ENCODE measurements at regions not wholly inside any gene's neighbourhood (a gene's known extent, or its start where the extent isn't known, plus 50 kb on each side); places are given as distances from the start of the nearest gene placed in this dataset.

- peak; percentile 29 for DNase-seq (ENCODE audit: low spot score)
- no peak overlapping the region for H2AK5ac ChIP-seq (ENCODE audit: low read depth, low read length)
- no peak overlapping the region for H2BK120ac ChIP-seq (ENCODE audit: low read depth, low read length)
- no peak overlapping the region for H3K27ac ChIP-seq (replicated peaks; ENCODE audit: low read length)
- H3K79me1 ChIP-seq (ENCODE audit: low read depth, low read length): peaks cover 2% of the 10 kb centered on the region
- H4K91ac ChIP-seq (ENCODE audit: low read depth, low read length, poor library complexity): no peak overlapping the region
- no peak overlapping the region for H2BK12ac ChIP-seq (ENCODE audit: low read length)
- no peak overlapping the region for H3K14ac ChIP-seq (ENCODE audit: low read length)
- H3K23ac ChIP-seq (ENCODE audit: low read depth, low read length, poor library complexity): no peak overlapping the region
- no peak overlapping the region for H3K4me2 ChIP-seq (ENCODE audit: insufficient read depth, low read length, poor library complexity, severe bottlenecking)
- no peaks in the 10 kb centered on the region for H3K36me3 ChIP-seq (replicated peaks in 1 of 2; ENCODE audit: control insufficient read depth in 2 of 2, insufficient read depth in 2 of 2, low read length in 2 of 2)
- H3K4me3 ChIP-seq (ENCODE audit: low read length in 2 of 2): no peak overlapping the region
- no peak overlapping the region for H3K18ac ChIP-seq (ENCODE audit: low read length)
- H3K9me3 ChIP-seq (replicated peaks in 1 of 2; ENCODE audit: control insufficient read depth in 2 of 2, insufficient read depth in 1 of 2, low read depth in 1 of 2, low read length in 2 of 2): no peaks in the 10 kb centered on the region
- WGBS, 2 donors (ENCODE audit: extremely low coverage in 2 of 2, insufficient read length in 2 of 2, insufficient replicate concordance in 1 of 2): no CpG with 5 or more reads among the region's 4 CpGs
- H4K8ac ChIP-seq (ENCODE audit: low read depth, low read length): no peak overlapping the region
- H3K27me3 ChIP-seq (ENCODE audit: control insufficient read depth in 3 of 3, insufficient read depth in 3 of 3, low read depth in 1 of 3, low read length in 3 of 3): no peaks in the 10 kb centered on the region
- H3K4ac ChIP-seq (ENCODE audit: low read length): no peak overlapping the region
- no peak overlapping the region for H3K9ac ChIP-seq (ENCODE audit: low read depth, low read length, poor library complexity)
- no peak overlapping the region for H2BK5ac ChIP-seq (ENCODE audit: low read length)
- no peak overlapping the region for H2BK15ac ChIP-seq (ENCODE audit: low read length)
- H2AFZ ChIP-seq (ENCODE audit: low read length): no peak overlapping the region
- H3K4me1 ChIP-seq (ENCODE audit: control insufficient read depth in 2 of 2, insufficient read depth in 1 of 2, low read depth in 1 of 2, low read length in 2 of 2): peaks cover 7 to 37% of the 10 kb centered on the region in 2 donors
Measured at GRCh38 chr5:58071566-58071965, 388.3 kb downstream of the PLK2 start.

DNA sequence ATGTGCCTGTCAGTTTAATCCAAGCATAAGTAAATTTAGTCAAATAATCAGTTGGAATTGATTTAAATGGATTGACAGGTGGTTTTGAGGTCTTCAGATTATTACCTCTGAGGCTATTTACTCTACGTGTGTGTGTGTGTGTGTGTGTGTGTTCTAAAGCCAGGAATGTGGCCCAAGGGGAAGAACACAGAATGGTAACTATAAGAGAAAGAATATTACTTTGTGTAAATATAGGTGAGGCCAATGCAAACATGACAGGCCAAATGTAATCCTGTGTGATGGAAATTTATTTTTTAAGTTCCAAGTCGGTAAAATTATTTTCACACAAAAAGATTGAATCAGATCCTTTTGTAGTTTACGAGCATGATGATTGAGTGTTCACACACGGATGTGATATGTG is 390.0 kb downstream of the PLK2 start:
- peaks cover 7 to 37% of the 10 kb centered on the region in 2 donors for H3K4me1 ChIP-seq (ENCODE audit: control insufficient read depth in 2 of 2, insufficient read depth in 1 of 2, low read depth in 1 of 2, low read length in 2 of 2)

GRCh38 chr5:58069016-58069705 is 390.7 kb downstream of the PLK2 start:
- peak overlapping the region; percentile 17 for H2BK12ac ChIP-seq (ENCODE audit: low read length)
- peak overlapping the region; percentile 32 for H3K14ac ChIP-seq (ENCODE audit: low read length)
- H3K23ac ChIP-seq (ENCODE audit: low read depth, low read length, poor library complexity): peak overlapping the region; percentile 59
- no peak overlapping the region for H3K4me2 ChIP-seq (ENCODE audit: insufficient read depth, low read length, poor library complexity, severe bottlenecking)
- no peak overlapping the region for H2BK5ac ChIP-seq (ENCODE audit: low read length)
- H3K79me1 ChIP-seq (ENCODE audit: low read depth, low read length): peaks cover 2% of the 10 kb centered on the region
- H3K18ac ChIP-seq (ENCODE audit: low read length): peak overlapping the region; percentile 79
- H3K27ac ChIP-seq (replicated peaks; ENCODE audit: low read length): no peak overlapping the region
- no peak overlapping the region for H2BK120ac ChIP-seq (ENCODE audit: low read depth, low read length)
- no peak overlapping the region for H3K4ac ChIP-seq (ENCODE audit: low read length)
- H3K9me3 ChIP-seq (replicated peaks in 1 of 2; ENCODE audit: control insufficient read depth in 2 of 2, insufficient read depth in 1 of 2, low read depth in 1 of 2, low read length in 2 of 2): no peaks in the 10 kb centered on the region
- H2AFZ ChIP-seq (ENCODE audit: low read length): no peak overlapping the region
- H3K4me3 ChIP-seq (ENCODE audit: low read length in 2 of 2): no peak overlapping the region
- H3K36me3 ChIP-seq (replicated peaks in 1 of 2; ENCODE audit: control insufficient read depth in 2 of 2, insufficient read depth in 2 of 2, low read length in 2 of 2): no peaks in the 10 kb centered on the region
- no peaks in the 10 kb centered on the region for H3K27me3 ChIP-seq (ENCODE audit: control insufficient read depth in 3 of 3, insufficient read depth in 3 of 3, low read depth in 1 of 3, low read length in 3 of 3)
- no peak overlapping the region for H4K8ac ChIP-seq (ENCODE audit: low read depth, low read length)
- H4K91ac ChIP-seq (ENCODE audit: low read depth, low read length, poor library complexity): no peak overlapping the region
- no peak overlapping the region for H2AK5ac ChIP-seq (ENCODE audit: low read depth, low read length)
- no peak overlapping the region for H3K9ac ChIP-seq (ENCODE audit: low read depth, low read length, poor library complexity)
- no peak for DNase-seq (ENCODE audit: low spot score)
- H2BK15ac ChIP-seq (ENCODE audit: low read length): no peak overlapping the region
- no CpG with 5 or more reads among the region's 31 CpGs for WGBS, 2 donors (ENCODE audit: extremely low coverage in 2 of 2, insufficient read length in 2 of 2, insufficient replicate concordance in 1 of 2)
- peaks cover 7 to 32% of the 10 kb centered on the region in 2 donors for H3K4me1 ChIP-seq (ENCODE audit: control insufficient read depth in 2 of 2, insufficient read depth in 1 of 2, low read depth in 1 of 2, low read length in 2 of 2)

More for the DNA sequence above, 390.0 kb downstream of the PLK2 start:
- no CpG with 5 or more reads among the region's 4 CpGs for WGBS, 2 donors (ENCODE audit: extremely low coverage in 2 of 2, insufficient read length in 2 of 2, insufficient replicate concordance in 1 of 2)
- no peak overlapping the region for H4K91ac ChIP-seq (ENCODE audit: low read depth, low read length, poor library complexity)
- no peak overlapping the region for H2BK120ac ChIP-seq (ENCODE audit: low read depth, low read length)
- no peak overlapping the region for H3K4me2 ChIP-seq (ENCODE audit: insufficient read depth, low read length, poor library complexity, severe bottlenecking)
- peaks cover 2% of the 10 kb centered on the region for H3K79me1 ChIP-seq (ENCODE audit: low read depth, low read length)
- no peak overlapping the region for H2BK15ac ChIP-seq (ENCODE audit: low read length)
- H2BK12ac ChIP-seq (ENCODE audit: low read length): no peak overlapping the region
- no peaks in the 10 kb centered on the region for H3K27me3 ChIP-seq (ENCODE audit: control insufficient read depth in 3 of 3, insufficient read depth in 3 of 3, low read depth in 1 of 3, low read length in 3 of 3)
- DNase-seq (ENCODE audit: low spot score): no peak
- no peak overlapping the region for H3K4me3 ChIP-seq (ENCODE audit: low read length in 2 of 2)
- no peak overlapping the region for H3K23ac ChIP-seq (ENCODE audit: low read depth, low read length, poor library complexity)
- H3K18ac ChIP-seq (ENCODE audit: low read length): no peak overlapping the region
- H3K9me3 ChIP-seq (replicated peaks in 1 of 2; ENCODE audit: control insufficient read depth in 2 of 2, insufficient read depth in 1 of 2, low read depth in 1 of 2, low read length in 2 of 2): no peaks in the 10 kb centered on the region
- no peak overlapping the region for H2BK5ac ChIP-seq (ENCODE audit: low read length)
- H4K8ac ChIP-seq (ENCODE audit: low read depth, low read length): no peak overlapping the region
- H3K36me3 ChIP-seq (replicated peaks in 1 of 2; ENCODE audit: control insufficient read depth in 2 of 2, insufficient read depth in 2 of 2, low read length in 2 of 2): no peaks in the 10 kb centered on the region
- H2AFZ ChIP-seq (ENCODE audit: low read length): no peak overlapping the region
- no peak overlapping the region for H3K14ac ChIP-seq (ENCODE audit: low read length)
- H2AK5ac ChIP-seq (ENCODE audit: low read depth, low read length): no peak overlapping the region
- H3K9ac ChIP-seq (ENCODE audit: low read depth, low read length, poor library complexity): no peak overlapping the region
- H3K4ac ChIP-seq (ENCODE audit: low read length): no peak overlapping the region
- H3K27ac ChIP-seq (replicated peaks; ENCODE audit: low read length): no peak overlapping the region

GRCh38 chr5:58066557-58066956 is 393.3 kb downstream of the PLK2 start:
- Histone ChIP-seq H3K4ac (ENCODE audit: low read length) (no peak overlapping the region), H2AFZ (ENCODE audit: low read length) (peak overlapping the region; percentile 38), H4K91ac (ENCODE audit: low read depth, low read length, poor library complexity) (no peak overlapping the region), H2AK5ac (ENCODE audit: low read depth, low read length) (no peak overlapping the region), H3K27me3 (ENCODE audit: control insufficient read depth in 3 of 3, insufficient read depth in 3 of 3, low read depth in 1 of 3, low read length in 3 of 3) (no peaks in the 10 kb centered on the region), H3K9me3 (replicated peaks in 1 of 2; ENCODE audit: control insufficient read depth in 2 of 2, insufficient read depth in 1 of 2, low read depth in 1 of 2, low read length in 2 of 2) (no peaks in the 10 kb centered on the region), H3K4me1 (ENCODE audit: control insufficient read depth in 2 of 2, insufficient read depth in 1 of 2, low read depth in 1 of 2, low read length in 2 of 2) (peaks cover 0 to 11% of the 10 kb centered on the region in 2 donors), H2BK12ac (ENCODE audit: low read length) (no peak overlapping the region), H3K9ac (ENCODE audit: low read depth, low read length, poor library complexity) (no peak overlapping the region), H4K8ac (ENCODE audit: low read depth, low read length) (no peak overlapping the region), H3K14ac (ENCODE audit: low read length) (no peak overlapping the region), H3K79me1 (ENCODE audit: low read depth, low read length) (peaks cover 2% of the 10 kb centered on the region), H3K4me2 (ENCODE audit: insufficient read depth, low read length, poor library complexity, severe bottlenecking) (no peak overlapping the region), H3K4me3 (ENCODE audit: low read length in 2 of 2) (no peak overlapping the region), H3K36me3 (replicated peaks in 1 of 2; ENCODE audit: control insufficient read depth in 2 of 2, insufficient read depth in 2 of 2, low read length in 2 of 2) (no peaks in the 10 kb centered on the region), H2BK15ac (ENCODE audit: low read length) (no peak overlapping the region), H3K27ac (replicated peaks; ENCODE audit: low read length) (no peak overlapping the region), H3K23ac (ENCODE audit: low read depth, low read length, poor library complexity) (no peak overlapping the region), H3K18ac (ENCODE audit: low read length) (no peak overlapping the region), H2BK120ac (ENCODE audit: low read depth, low read length) (no peak overlapping the region), H2BK5ac (ENCODE audit: low read length) (no peak overlapping the region)
- no CpG with 5 or more reads among the region's 1 CpG for WGBS, 2 donors (ENCODE audit: extremely low coverage in 2 of 2, insufficient read length in 2 of 2, insufficient replicate concordance in 1 of 2)
- DNase-seq (ENCODE audit: low spot score): no peak

All from neuronal stem cell (in vitro differentiated cells).